B cell (primary cell): ENCODE measurements at regions not wholly inside any gene's neighbourhood (a gene's known extent, or its start where the extent isn't known, plus 50 kb on each side); places are given as distances from the start of the nearest gene placed in this dataset.

Experiments
- ATAC-seq: fragments of 200-7000 bp; cut with Tn5 transposase; one replicate; pipeline ENCODE4 v1.10.0; 2021; ENCODE audit warnings: low read depth, mild to moderate bottlenecking, moderate number of reproducible peaks, moderate library complexity
- CTCF ChIA-PET: fragments of 350-600 bp; sonication (Branson Sonifier 250); formaldehyde crosslinking; loops from one replicate; lab custom pipeline; 2021; ENCODE audit warnings: antibody characterized with exemption, inconsistent platforms; lab: Charles Lee
- POLR2A ChIA-PET: fragments of 350-600 bp; sonication (Branson Sonifier 250); formaldehyde crosslinking; loops from one replicate; lab custom pipeline; 2021; ENCODE audit warnings: antibody characterized with exemption; lab: Charles Lee
- DNase-seq: peaks from one replicate; pipeline ENCODE4 v3.0.0; 2013
- H2AFZ ChIP-seq: 2 replicates; pipeline ENCODE4 v1.6.1; 2012; ENCODE audit warnings: mild to moderate bottlenecking, low read depth, low read length; ENCODE audit not compliant: insufficient read depth, poor library complexity, severe bottlenecking
- H3K27ac ChIP-seq, 2 donors: 1 replicate in 1 of 2; 2 replicates in 1 of 2; pipeline ENCODE4 v1.5.1; 2012 to 2013; ENCODE audit warnings: low read length in 2 of 2, mild to moderate bottlenecking in 2 of 2, moderate library complexity in 1 of 2
- H3K27me3 ChIP-seq, 4 experiments: fragments of 200-600 bp in 1 of 4; sonication (generic) in 1 of 4; replicated peaks in 1 of 4; 1 replicate in 2 of 4; 2 replicates in 2 of 4; pipeline versions ENCODE4 v1.6.1 to v1.7.0; 2013 to 2016; ENCODE audit warnings: low read length in 3 of 4, mild to moderate bottlenecking in 2 of 4, mixed read lengths in 1 of 4, moderate library complexity in 1 of 4; ENCODE audit not compliant: insufficient read depth in 4 of 4, control insufficient read depth in 3 of 4; ENCODE audit errors: control extremely low read depth in 1 of 4
- H3K36me3 ChIP-seq, 2 experiments: replicated peaks in 1 of 2; 1 replicate in 1 of 2; 2 replicates in 1 of 2; pipeline versions ENCODE4 v1.6.1 to v1.7.1; 2013; ENCODE audit warnings: low read length in 1 of 2; ENCODE audit not compliant: insufficient read depth in 2 of 2, control insufficient read depth in 1 of 2; ENCODE audit errors: control extremely low read depth in 1 of 2, extremely low read depth in 1 of 2
- H3K4me1 ChIP-seq, 2 donors: fragments of 200-600 bp in 1 of 2; sonication (generic) in 1 of 2; 1 replicate in 1 of 2; 2 replicates in 1 of 2; pipeline versions ENCODE4 v1.5.1 to v1.6.1; 2013 to 2017; ENCODE audit warnings: low read length in 2 of 2; ENCODE audit not compliant: control insufficient read depth in 2 of 2, insufficient read depth in 2 of 2
- H3K4me2 ChIP-seq: replicated peaks from 2 replicates; pipeline ENCODE3; 2012; ENCODE audit warnings: mild to moderate bottlenecking, low read depth, low read length; ENCODE audit not compliant: poor library complexity, severe bottlenecking
- H3K4me3 ChIP-seq, 5 experiments: fragments of 200-600 bp in 1 of 5; sonication (generic) in 1 of 5; 1 replicate in 3 of 5; 2 replicates in 2 of 5; pipeline versions ENCODE4 v1.5.1 to v1.7.0; 2011 to 2016; ENCODE audit warnings: low read length in 4 of 5, mild to moderate bottlenecking in 4 of 5, low read depth in 2 of 5, control low read depth in 1 of 5, moderate library complexity in 1 of 5; ENCODE audit not compliant: insufficient read depth in 1 of 5; ENCODE audit errors: control extremely low read depth in 1 of 5, extremely low read depth in 1 of 5
- H3K79me2 ChIP-seq: fragments of 200-600 bp; sonication (generic); one replicate; pipeline ENCODE4 v1.6.0; 2016; ENCODE audit warnings: low read length; ENCODE audit not compliant: control insufficient read depth, insufficient read depth
- H3K9ac ChIP-seq: fragments of 200-600 bp; sonication (generic); 2 replicates; pipeline ENCODE4 v1.6.1; 2017; ENCODE audit warnings: mild to moderate bottlenecking, low read length, moderate library complexity
- H3K9me3 ChIP-seq, 3 donors: one replicate each; pipeline versions ENCODE4 v1.6.1 to v1.7.1; 2013; ENCODE audit warnings: low read length in 2 of 3; ENCODE audit not compliant: control insufficient read depth in 2 of 3, insufficient read depth in 1 of 3; ENCODE audit errors: control extremely low read depth in 1 of 3
- H4K20me1 ChIP-seq: 2 replicates; pipeline ENCODE4 v1.6.0; 2012; ENCODE audit warnings: mild to moderate bottlenecking, low read length; ENCODE audit not compliant: insufficient read depth, control insufficient read depth, poor library complexity, severe bottlenecking
- H3K27ac Mint-ChIP-seq: one replicate; pipeline ENCODE4 v1.8.0; 2021; ENCODE audit warnings: mixed read lengths
- H3K27me3 Mint-ChIP-seq: one replicate; pipeline ENCODE4 v1.8.0; 2021; ENCODE audit warnings: mixed read lengths
- H3K4me1 Mint-ChIP-seq: one replicate; pipeline ENCODE4 v1.8.0; 2021; ENCODE audit warnings: mixed read lengths
- H3K4me3 Mint-ChIP-seq: one replicate; pipeline ENCODE4 v1.8.0; 2021; ENCODE audit warnings: mixed read lengths
- H3K9me3 Mint-ChIP-seq: one replicate; pipeline ENCODE4 v1.8.0; 2022; ENCODE audit warnings: mixed read lengths; ENCODE audit not compliant: insufficient read depth
- EZH2 ChIP-seq: IDR thresholded peaks from 2 replicates; pipeline ENCODE4 v1.6.1; 2012; ENCODE audit warnings: borderline replicate concordance, low read depth, mild to moderate bottlenecking, moderate library complexity, low read length; ENCODE audit not compliant: insufficient read depth, poor library complexity, severe bottlenecking
- WGBS: methylation state at CpG from one replicate; pipeline ENCODE4 v1.1.5; 2013; ENCODE audit warnings: missing lambda C conversion rate; ENCODE audit not compliant: insufficient coverage; 5-methylcytosine and 5-hydroxymethylcytosine counted together
- intact Hi-C: fragments of 100-400 bp; cut with micrococcal nuclease; formaldehyde crosslinking; loops from one replicate; pipeline ENCODE4 v1.10.0; 2022
- TF ChIP-seq, protein P1 (sequence below): fragments of 200-600 bp; IDR thresholded peaks from one replicate; pipeline ENCODE4 v1.8.0; 2022; ENCODE audit warnings: antibody characterized with exemption, mild to moderate bottlenecking

GRCh38 chr13:74299721-74300120 is 165.5 kb upstream of the KLF12 start:
- Histone ChIP-seq H2AFZ (no peak overlapping the region), H4K20me1 (no peaks in the 10 kb centered on the region), H3K9me3 (no peaks in the 10 kb centered on the region), H3K4me1 (peaks cover 5 to 8% of the 10 kb centered on the region in 2 donors), H3K79me2 (no peaks in the 10 kb centered on the region), H3K9ac (no peak overlapping the region), H3K27ac (no peak overlapping the region), H3K27me3 (no peaks in the 10 kb centered on the region), H3K4me3 (no peak overlapping the region), H3K4me2 (no peak overlapping the region), H3K36me3 (no peaks in the 10 kb centered on the region)
- Mint-ChIP-seq H3K27ac (no peak overlapping the region), H3K9me3 (no peaks in the 10 kb centered on the region), H3K27me3 (no peaks in the 10 kb centered on the region), H3K4me1 (peaks cover 14% of the 10 kb centered on the region), H3K4me3 (no peak overlapping the region)
- intact Hi-C loops: no loop called here
- no peak for TF ChIP-seq EZH2
- TF ChIP-seq, protein P1, sequence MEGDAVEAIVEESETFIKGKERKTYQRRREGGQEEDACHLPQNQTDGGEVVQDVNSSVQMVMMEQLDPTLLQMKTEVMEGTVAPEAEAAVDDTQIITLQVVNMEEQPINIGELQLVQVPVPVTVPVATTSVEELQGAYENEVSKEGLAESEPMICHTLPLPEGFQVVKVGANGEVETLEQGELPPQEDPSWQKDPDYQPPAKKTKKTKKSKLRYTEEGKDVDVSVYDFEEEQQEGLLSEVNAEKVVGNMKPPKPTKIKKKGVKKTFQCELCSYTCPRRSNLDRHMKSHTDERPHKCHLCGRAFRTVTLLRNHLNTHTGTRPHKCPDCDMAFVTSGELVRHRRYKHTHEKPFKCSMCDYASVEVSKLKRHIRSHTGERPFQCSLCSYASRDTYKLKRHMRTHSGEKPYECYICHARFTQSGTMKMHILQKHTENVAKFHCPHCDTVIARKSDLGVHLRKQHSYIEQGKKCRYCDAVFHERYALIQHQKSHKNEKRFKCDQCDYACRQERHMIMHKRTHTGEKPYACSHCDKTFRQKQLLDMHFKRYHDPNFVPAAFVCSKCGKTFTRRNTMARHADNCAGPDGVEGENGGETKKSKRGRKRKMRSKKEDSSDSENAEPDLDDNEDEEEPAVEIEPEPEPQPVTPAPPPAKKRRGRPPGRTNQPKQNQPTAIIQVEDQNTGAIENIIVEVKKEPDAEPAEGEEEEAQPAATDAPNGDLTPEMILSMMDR: no peak
- WGBS: 38% methylated on average over 1 of the region's 2 CpGs
- POLR2A ChIA-PET: no interaction called here
- DNase-seq: peak; percentile 15
- CTCF ChIA-PET: interaction anchor here (0.7 to 1.6 kb wide), 4 partner anchors 9 to 479 kb away, joined by 3 to 11 read pairs (median 3); no protein-coding TSS in a partner anchor
- no peak for ATAC-seq

DNA sequence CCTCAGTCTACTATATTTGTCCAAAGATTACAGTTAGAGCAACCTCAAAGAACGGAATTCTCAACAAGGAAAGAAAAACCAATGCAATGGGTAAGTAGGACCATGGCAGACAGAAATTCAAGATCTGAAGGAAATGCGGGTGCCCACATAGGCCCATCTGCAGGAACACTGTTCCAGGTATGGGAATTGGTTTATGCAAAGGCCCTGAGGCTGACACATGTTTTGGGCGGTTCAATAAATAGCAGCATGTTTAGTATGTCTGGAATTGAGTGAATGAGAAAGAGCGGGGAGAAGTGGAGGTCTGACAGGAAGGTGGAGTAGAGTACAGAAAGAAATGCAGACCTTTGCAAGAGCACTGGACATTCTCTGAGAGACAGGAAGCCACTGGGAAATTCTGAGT is 164.7 kb upstream of the KLF12 start:
- Histone ChIP-seq H3K9me3 (no peaks in the 10 kb centered on the region), H3K9ac (no peak overlapping the region), H3K79me2 (no peaks in the 10 kb centered on the region), H3K4me2 (no peak overlapping the region), H3K4me1 (peaks cover 5 to 8% of the 10 kb centered on the region in 2 donors), H4K20me1 (no peaks in the 10 kb centered on the region), H2AFZ (no peak overlapping the region), H3K36me3 (no peaks in the 10 kb centered on the region), H3K27ac (no peak overlapping the region), H3K27me3 (no peaks in the 10 kb centered on the region), H3K4me3 (no peak overlapping the region)
- Mint-ChIP-seq H3K9me3 (no peaks in the 10 kb centered on the region), H3K27me3 (no peaks in the 10 kb centered on the region), H3K4me3 (no peak overlapping the region), H3K27ac (no peak overlapping the region), H3K4me1 (peaks cover 14% of the 10 kb centered on the region)
- TF ChIP-seq, protein P1: no peak
- TF ChIP-seq EZH2: no peak
- POLR2A ChIA-PET: no interaction called here
- no peak for ATAC-seq
- 97% methylated on average over 4 of the region's 4 CpGs for WGBS
- no peak for DNase-seq
- CTCF ChIA-PET: no interaction called here
- intact Hi-C loops: no loop called here
